ENCODE measurements at regions not wholly inside any gene's neighbourhood (a gene's known extent, or its start where the extent isn't known, plus 50 kb on each side); places are given as distances from the start of the nearest gene placed in this dataset.

GRCh38 chr10:112094984-112095383 lies 88.6 kb downstream of the GPAM start:
- TF ChIP-seq POLR2A (IDR thresholded peaks at IDR 0.05) (no peak), CTCF (IDR thresholded peaks at IDR 0.05) (no peak)
- intact Hi-C loops (cut with DNase I; ENCODE audit: low total_unique reads) = no loop called here
- H3K4me3 ChIP-seq (ENCODE audit: low read depth, poor library complexity, severe bottlenecking) = no peak overlapping the region
- WGBS, 2 donors = 76 to 93% methylated on average over 3 of the region's 3 CpGs
- no peak for DNase-seq (ENCODE audit: low spot score in 2 of 2)

GRCh38 chr10:112095731-112096130 lies 87.8 kb downstream of the GPAM start:
- H3K4me3 ChIP-seq (ENCODE audit: low read depth, poor library complexity, severe bottlenecking) = no peak overlapping the region
- no peak for DNase-seq (ENCODE audit: low spot score in 2 of 2)
- WGBS, 2 donors = 59 to 72% methylated on average over 5 of the region's 5 CpGs
- TF ChIP-seq POLR2A (IDR thresholded peaks at IDR 0.05) (no peak), CTCF (IDR thresholded peaks at IDR 0.05) (no peak)
- intact Hi-C loops (cut with DNase I; ENCODE audit: low total_unique reads) = no loop called here

- 81 to 92% methylated on average over 2 to 3 of the region's 3 CpGs for WGBS, 2 donors
- no peak overlapping the region for H3K4me3 ChIP-seq (ENCODE audit: low read depth, poor library complexity, severe bottlenecking)
- TF ChIP-seq CTCF (IDR thresholded peaks at IDR 0.05) = no peak
- TF ChIP-seq POLR2A (IDR thresholded peaks at IDR 0.05) = no peak
- no peak for DNase-seq (ENCODE audit: low spot score in 2 of 2)
- intact Hi-C loops (cut with DNase I; ENCODE audit: low total_unique reads) = no loop called here
These were observed 84.9 kb downstream of the GPAM start for GRCh38 chr10:112098682-112099081.

Data from lower leg skin (tissue), 4 donors.